NOMO-1 treated with DMSO at 0.1 percent for 48 hours (cell line): ENCODE measurements at regions not wholly inside any gene's neighbourhood (a gene's known extent, or its start where the extent isn't known, plus 50 kb on each side); places are given as distances from the start of the nearest gene placed in this dataset.
A peak's percentile ranks its signal among the peaks of the same experiment; 100 is the strongest.
"Not testable (repeated sequence)": the region's sequence is repeated elsewhere in the genome, so short reads cannot be mapped to it uniquely, and the experiment has no call there.

Source experiments
- DNase-seq: peaks from one replicate; lab custom pipeline; 2025; ENCODE audit not compliant: unreplicated experiment; lab: John Stamatoyannopoulos, UW

GRCh38 chr1:234922987-234923386, 205.7 kb downstream of the TOMM20 start:
- DNase-seq: no peak

GRCh38 chr1:234921266-234922062, 207.2 kb downstream of the TOMM20 start:
- DNase-seq: no peak

DNA sequence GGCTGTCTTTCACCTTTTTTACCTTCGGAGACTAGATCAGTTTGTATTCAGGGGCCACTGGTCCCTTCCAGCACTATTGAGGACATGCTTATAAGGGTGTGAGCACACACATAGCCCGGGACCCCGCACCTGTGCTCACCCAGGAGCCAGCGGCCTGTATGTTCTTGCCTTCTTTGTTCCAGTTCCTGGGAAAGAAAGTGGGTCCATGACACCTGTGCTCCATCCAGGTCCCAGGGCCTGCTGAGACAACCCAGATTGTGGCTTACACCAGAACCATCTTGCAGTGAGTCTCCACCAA, 207.8 kb downstream of the TOMM20 start:
- no peak for DNase-seq

DNA sequence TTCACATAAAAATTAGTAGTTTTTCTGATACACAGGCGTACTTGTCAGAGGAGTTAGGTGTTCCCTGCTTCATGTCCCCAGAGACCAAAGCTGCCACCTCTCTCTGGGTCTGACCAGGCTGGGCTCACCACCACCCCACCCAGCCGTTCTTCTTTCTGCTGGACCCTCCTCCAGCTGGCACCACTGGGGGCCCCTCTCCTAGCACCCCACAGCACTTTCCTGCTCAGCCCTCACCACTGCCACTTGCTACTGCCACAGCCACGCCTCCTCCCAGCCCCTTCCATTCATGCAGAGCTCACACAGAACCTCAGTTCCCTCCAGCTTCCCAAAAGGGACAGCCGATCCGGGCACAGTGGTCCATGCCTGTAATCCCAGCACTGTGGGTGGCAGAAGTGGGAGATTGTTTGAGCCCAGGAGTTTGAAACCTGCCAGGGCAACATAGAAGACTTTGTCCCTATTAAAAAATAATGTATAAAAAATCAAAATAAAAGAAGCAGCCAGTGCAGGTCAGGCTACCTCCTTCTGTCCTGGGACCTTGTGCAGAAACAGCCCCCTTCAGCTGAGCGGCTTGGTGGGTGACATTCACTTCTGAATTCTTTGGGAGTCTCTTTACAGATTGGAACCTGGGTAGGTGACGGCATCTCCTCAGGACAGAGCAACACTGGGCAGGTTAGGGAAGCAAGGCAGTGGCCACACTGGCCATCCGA, 208.3 kb downstream of the TOMM20 start:
- DNase-seq: no peak

GRCh38 chr1:234918961-234919761, 209.5 kb downstream of the TOMM20 start:
- DNase-seq: no peak

DNA sequence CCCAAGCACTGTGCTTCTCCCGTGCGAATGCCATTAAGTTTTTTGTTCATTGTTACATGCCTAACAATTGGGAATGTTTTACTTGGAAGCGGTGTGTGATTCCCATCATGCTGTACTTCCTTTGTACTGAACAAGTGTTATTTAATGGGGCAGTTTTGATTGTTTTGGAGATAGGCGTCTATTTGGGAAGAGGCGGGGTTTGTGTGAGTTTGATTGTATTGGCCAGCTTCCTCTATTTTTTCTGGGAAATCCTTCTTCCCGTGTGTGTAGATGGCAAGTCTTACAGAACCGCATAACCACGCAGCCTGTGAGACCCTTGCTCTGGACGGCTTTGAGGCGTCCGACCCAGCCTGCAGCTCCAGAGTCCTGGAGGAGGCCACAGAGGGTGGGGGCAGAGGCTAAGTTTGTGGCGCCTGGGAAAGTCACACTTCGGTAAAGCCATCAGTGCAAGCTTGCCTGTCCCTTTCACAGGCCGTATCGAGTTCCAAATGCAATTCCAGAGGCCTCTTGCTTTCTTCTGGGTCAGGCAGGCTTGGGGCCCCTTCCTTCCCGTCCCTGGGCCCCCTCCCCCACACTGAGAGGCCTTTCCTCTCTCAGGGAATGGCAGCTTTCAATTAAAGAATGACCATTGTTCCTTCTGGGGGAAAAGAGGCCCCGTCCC, 210.3 kb downstream of the TOMM20 start:
- no peak for DNase-seq

DNA sequence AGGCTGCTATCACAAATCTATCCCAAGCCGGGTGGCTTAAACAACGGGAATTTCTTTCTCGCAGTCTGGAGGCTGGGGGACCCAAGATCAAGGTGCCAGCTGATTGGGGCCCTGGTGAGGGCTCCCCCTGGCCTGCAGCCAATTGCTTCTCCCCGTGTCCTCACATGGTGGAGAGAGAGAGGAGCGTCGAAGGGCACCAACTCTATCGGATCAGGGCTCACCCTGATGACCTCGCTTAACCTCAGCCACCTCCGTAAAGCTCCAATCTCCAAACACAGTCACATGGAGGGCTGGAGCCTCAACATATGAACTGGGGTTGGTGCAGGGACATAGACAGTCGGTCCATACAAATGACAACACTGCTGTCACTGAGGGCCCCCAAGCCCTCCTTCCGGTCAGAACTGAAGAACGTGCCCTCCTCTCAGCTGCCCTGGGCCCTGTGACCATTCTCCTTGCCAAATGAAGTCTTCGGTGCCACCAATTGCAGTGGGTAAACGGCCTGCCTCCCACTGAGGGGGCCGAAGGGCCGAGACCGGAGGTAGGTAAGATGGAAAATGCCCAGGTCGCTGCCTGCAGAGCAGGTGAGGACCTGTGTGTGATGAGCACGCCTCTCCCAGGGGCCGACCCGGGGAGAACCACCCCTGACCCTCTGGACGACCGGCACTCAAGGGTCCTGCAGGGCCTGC, 211.0 kb downstream of the TOMM20 start:
- no peak for DNase-seq

- no peak for DNase-seq
These were observed 211.8 kb downstream of the TOMM20 start for GRCh38 chr1:234916840-234917239.

- peak; percentile 98 for DNase-seq
These were observed 212.5 kb downstream of the TOMM20 start for GRCh38 chr1:234915924-234916675.

DNA sequence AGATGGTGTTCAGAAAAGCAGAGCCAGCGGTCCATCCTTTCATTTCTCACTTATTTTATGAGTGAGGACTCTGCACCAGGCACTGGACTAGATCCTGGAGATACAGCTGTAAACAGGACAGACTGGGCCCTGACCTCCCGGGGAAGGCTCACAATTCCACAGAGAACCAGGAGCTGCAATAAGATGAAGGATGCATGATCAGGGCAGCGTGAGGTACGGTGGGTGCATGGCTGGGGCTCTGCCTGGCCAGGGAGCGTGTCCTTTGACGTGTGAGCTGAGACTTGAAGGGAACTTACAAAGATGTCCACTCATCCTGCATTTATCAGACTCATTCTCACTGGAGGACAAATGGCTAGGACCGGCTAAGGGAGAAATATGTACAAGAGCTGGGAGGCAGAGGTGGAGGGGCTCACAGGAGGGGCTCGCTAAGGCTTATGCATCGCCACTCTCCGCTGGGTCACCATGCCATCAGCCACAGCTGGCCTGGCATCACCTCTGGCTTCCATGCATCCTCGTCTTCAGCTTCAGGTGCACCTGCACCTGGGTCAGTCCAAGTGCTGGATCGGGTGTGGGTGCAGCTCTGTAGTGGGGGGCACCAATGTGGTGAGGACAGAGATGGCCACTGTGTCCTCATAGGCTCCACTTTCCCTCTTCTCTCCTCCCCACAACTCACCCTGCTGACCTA, 213.9 kb downstream of the TOMM20 start:
- DNase-seq: no peak

- no peak for DNase-seq
These were observed 214.9 kb downstream of the TOMM20 start for GRCh38 chr1:234913771-234914170.

DNA sequence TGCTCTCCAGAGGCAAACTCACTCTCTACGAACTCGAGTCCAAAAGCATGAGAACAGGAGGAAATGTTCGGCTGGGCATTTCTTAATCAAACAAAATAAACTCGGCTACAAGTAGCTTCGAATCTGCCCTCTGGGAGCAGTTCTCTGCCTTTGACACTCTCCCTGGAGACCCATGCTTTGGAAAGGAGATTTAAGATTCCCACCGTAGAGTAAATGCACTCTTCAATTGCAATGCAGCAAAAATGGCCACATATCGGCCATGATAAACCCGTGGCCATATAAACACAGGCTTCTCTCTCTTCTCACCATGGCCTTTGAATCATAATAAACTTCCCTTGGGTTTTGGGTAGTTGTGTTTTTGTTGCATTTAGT, 215.4 kb downstream of the TOMM20 start:
- DNase-seq: no peak

DNA sequence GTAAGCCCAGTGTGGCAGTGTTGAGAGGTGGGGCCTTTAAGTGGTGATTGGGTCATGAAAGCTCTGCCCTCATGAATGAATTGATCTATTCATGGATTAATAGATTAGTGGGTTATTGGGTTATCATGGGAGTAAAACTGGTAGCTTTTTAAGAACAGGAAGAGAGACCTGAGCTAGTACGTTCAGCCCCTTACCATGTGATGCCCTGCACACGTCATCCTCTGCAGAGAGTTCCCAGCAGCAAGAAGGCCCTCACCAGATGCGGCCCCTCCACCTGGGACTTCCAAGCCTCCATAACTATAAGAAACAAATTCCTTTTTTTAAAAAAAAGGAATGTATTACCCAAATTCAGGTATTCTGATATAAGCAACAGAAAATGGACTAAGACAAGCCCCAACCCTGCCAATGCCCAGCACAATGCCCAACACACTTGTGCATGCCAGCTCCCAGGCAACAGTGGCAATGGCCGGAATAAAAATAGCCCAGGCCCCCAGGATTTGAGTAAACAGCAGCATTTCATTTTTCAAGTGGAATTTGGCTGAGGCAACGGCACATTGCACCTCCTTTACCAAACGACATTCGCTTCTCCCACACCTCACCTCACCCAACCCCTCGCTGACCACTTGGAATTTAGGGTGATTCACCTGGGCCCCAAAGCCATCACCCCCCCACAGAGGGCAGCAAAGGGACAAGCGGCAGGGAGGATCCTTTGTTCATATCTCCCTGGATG, 215.9 kb downstream of the TOMM20 start:
- no peak for DNase-seq

DNA sequence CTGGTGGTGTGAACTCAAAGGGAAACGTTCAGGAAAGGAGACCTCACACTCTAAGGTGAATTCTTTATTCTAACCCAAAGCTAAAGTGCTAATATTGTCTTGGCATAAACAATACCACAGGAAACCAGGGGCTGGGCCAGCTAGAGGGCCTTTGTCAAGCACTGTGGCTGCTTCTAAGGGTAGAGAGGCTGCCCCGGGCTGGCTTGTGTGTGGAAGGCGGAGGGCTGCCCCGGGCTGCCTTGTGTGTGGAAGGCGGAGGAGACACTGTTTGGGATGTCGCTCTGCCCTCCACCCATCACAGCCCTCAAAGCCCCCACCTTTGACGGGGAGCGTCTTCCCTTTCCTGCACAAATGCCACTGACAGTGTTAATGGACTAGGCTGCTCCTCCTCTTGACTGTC, 216.8 kb downstream of the TOMM20 start:
- DNase-seq: no peak

GRCh38 chr1:234911136-234911535, 217.5 kb downstream of the TOMM20 start:
- DNase-seq: not testable (repeated sequence)

DNA sequence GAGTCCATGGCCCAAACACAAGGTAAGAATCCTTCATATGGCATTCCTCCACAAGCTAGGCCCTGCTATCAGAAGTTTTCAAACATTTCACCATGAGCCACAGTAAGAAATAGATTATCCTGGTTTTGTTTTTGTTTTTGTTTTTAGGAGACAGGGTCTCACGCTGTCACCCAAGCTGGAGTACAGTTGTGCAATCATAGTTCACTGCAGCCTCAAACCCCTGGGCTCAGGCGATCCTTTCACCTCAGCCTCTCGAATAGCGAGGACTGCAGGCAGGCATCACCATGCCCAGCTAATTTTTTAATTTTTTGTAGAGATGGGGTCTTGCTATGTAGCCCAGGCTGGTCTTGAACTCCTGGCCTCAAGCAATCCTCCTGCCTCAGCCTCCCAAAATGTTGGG, 218.8 kb downstream of the TOMM20 start:
- DNase-seq: no peak

DNA sequence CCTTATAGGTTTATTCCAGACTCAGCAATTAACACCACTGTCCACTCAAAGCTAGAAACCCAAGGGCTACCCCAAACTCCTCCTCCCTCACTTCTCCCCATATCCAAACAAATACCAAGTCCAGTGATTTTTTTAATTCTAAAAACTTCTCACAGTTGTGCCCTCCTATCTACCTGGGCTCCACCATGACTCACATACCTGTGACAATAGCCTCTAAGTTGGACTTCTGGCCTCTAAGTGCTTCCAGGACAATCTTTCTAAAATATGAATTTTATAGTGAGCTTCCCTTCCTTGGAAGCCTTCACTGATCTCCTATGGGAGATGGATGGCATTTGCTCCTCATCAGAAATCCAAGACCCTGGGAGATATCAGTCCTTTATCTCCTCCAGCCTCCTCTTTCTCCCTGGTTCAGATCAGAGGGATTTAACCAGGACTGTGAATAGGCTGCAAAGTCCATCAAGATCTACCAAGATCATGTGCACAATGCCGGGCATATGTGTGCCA, 219.3 kb downstream of the TOMM20 start:
- DNase-seq: no peak

DNA sequence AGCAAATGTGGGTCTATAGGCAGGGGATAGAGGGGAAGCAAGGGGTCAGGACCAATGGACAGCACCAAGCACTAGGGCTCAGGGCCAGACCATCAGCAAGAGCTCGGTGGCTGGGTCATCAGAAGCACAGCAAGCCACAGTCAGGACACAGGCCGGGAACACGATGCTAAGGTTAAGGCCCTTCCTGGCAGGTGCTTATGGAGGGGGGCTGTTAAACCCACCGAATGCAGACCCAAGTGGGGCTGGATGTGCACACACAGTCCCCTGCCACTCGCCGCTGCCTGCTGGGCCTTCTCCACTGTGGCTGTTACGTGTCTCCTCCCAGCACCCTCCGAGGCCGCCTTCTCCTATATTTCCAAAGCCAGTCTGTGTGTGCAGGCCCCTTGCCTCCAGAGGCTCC, 220.1 kb downstream of the TOMM20 start:
- DNase-seq: no peak

- DNase-seq: no peak
These were observed 220.7 kb downstream of the TOMM20 start for GRCh38 chr1:234907940-234908405.
